HG03039 (cell line): ENCODE measurements at regions not wholly inside any gene's neighbourhood (a gene's known extent, or its start where the extent isn't known, plus 50 kb on each side); places are given as distances from the start of the nearest gene placed in this dataset.

Source experiments
- ATAC-seq: cut with Tn5 transposase; IDR thresholded peaks from one replicate; pipeline ENCODE4 v1.9.1; 2021; ENCODE audit warnings: mild to moderate bottlenecking, moderate library complexity; ENCODE audit not compliant: unreplicated experiment

DNA sequence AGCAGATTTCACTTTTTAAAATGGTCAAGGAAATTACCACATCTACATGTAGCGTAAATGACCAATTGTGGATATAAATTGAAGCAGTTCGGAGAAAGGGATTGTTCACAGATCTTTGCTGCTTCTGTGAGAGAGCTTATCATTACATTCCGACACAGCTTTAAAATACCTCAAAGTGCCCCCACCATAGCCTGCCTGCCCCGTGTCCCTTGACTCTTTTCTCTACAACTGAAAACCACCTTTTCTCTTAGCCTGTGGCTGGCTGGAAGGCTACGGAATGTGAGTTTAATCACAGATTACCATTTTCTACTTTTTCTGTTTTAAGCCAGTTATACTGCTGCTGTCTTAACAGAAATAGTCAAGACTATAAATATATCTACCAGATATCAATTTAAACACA lies 347.2 kb upstream of the MAP3K7 start:
- no peak for ATAC-seq

DNA sequence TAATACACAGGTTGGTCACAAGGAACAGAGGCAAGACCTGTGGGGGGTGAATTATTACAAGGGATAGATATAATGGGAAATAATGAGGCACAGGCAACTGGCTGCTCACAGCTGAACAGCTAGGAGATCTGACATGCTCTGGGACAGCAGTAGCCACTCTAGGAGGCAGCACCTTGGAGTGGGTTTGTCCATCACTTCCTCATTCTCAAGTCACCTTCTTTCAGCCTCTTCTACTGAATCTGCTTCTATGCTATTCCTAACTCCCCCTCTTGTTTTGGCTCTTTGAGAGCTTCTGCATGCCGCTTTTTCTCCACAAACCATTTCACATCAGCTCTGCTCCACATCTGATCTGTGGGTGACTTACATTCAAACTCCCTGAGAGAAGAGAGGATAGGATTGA lies 345.5 kb upstream of the MAP3K7 start:
- no peak for ATAC-seq

- no peak for ATAC-seq
These were observed 341.2 kb upstream of the MAP3K7 start for GRCh38 chr6:90928051-90928450.

DNA sequence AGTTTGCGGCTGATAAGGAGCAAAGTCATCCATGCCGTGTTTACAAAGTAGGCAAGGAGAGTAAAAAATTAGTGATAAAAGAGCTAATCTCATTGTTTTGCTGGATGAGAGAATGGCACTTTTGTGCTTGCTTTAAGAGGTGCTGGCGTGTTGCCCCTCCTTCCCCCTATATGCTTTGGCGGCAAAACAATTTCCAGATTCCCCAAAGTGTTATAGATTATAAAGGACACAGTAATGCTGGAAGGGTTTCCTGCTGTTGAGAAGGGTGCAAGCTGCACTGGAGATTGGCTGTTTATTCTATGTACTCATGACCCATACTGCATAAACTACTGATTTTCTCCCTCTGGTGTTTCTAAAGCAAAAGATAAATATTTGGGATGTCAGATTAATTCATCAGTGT lies 338.9 kb upstream of the MAP3K7 start:
- ATAC-seq, result no peak

- ATAC-seq, result no peak
These were observed 335.5 kb upstream of the MAP3K7 start for GRCh38 chr6:90922325-90922724.

DNA sequence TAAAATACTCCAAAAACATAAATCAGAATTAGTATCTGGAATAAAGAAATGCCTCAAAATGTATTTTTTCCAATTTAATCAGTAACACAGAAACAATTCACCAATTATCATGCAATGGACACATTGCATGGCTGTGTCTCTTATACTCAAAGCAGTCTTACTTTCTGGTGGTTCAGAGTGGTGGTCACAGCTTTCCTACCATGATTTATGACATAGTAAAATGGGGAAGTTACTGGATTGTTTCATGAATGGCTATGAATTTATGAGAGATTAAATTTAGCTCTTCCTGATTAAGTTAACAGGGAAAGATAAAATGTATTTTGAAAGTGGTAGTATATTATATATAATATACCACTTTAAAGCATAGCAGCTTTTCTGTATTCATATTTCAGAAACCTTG lies 331.5 kb upstream of the MAP3K7 start:
- ATAC-seq, result no peak

DNA sequence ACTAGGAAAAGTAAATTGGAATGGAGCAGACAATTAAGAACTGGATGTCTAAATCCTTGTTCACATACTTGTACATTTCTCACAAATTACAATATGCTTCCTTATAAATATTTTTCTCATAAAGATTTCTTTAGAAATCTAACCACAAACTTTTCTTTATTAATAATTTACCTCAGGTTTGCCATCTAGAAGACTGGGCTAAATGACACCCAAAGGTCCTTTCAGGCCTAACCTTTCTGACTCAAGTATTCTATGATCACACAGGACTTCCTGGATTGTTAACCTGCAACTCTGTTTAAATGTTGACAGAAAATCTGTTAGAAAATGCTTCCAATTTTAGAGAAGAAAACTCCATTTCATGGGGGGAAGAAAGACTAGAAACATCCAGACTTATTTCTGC lies 330.5 kb upstream of the MAP3K7 start:
- no peak for ATAC-seq

DNA sequence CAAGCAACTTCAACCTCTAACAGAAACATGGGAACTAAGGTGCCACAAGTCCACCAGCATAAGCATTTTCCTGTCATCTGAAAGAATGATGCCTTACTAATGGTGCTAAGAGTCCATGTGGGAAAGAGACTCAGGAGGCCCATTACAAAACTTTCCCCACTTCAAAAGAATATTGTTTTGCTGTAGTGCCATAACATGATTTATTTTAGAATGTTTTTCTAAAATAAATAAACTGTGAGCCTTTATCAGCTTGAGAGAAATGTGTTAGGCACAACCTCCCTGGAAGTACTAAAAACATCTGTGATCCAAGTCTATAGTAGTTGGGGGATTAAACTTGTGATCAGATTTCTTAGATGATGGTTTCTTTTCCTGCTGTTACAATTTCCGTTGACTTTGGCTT lies 330.1 kb upstream of the MAP3K7 start:
- ATAC-seq, result no peak

DNA sequence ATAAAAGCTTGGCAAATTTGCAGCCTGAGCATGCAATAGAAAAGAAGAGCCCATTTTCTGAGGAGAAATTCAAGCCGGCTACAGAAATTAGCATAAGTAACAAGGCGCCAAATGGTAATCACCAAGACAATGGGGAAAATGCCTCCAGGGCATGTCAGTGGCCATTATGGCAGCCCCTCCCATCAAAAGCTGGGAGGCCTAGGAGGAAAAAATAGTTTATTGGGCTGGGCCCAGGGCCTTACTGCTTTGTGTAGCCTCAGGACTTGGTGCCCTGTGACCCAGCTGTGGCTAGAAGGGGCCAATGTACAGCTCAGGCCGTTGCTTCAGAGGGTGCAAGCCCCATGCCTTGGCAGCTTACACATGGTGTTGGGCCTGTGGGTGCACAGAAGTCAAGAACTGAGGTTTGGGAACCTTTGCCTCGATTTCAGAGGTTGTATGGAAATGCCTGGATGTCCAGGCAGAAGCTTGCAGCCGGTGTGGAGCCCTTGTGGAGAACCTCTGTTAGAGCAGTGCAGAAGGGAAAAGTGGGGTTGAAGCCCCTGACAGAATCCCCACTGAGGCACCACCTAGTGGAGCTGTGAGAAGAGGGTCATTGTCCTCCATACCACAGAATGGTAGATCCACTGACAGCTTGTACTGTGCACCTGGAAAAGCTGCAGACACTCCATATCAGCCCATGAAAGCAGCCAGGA lies 328.5 kb upstream of the MAP3K7 start:
- no peak for ATAC-seq

- no peak for ATAC-seq
These were observed 327.4 kb upstream of the MAP3K7 start for GRCh38 chr6:90914312-90914711.

- no peak for ATAC-seq
These were observed 326.5 kb upstream of the MAP3K7 start for GRCh38 chr6:90913266-90913960.

GRCh38 chr6:90911642-90912041 lies 324.8 kb upstream of the MAP3K7 start:
- ATAC-seq, result no peak

- no peak for ATAC-seq
These were observed 324.0 kb upstream of the MAP3K7 start for GRCh38 chr6:90910893-90911292.

GRCh38 chr6:90907931-90908655 lies 321.2 kb upstream of the MAP3K7 start:
- ATAC-seq, result no peak

GRCh38 chr6:90905351-90905750 lies 318.5 kb upstream of the MAP3K7 start:
- no peak for ATAC-seq

- ATAC-seq, result no peak
These were observed 313.2 kb upstream of the MAP3K7 start for GRCh38 chr6:90900034-90900433.

DNA sequence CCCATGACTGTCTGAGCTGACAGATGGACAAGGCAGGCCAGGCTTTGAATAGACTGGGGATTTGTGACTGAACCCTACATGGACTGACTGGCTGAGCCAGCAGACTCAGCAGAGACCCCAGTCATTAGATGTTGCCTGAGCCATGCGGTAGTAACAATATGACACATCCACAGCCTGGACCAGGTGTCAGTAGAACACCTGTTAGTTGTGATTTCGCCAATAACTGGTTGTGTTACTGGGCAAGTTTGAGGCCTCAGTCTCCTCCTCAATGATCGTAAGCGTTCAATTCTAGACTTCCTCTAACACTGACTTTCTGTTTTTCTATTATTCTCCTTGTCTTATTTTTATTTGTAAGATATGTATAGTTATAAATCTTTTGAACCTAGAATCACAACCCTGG lies 311.9 kb upstream of the MAP3K7 start:
- no peak for ATAC-seq

DNA sequence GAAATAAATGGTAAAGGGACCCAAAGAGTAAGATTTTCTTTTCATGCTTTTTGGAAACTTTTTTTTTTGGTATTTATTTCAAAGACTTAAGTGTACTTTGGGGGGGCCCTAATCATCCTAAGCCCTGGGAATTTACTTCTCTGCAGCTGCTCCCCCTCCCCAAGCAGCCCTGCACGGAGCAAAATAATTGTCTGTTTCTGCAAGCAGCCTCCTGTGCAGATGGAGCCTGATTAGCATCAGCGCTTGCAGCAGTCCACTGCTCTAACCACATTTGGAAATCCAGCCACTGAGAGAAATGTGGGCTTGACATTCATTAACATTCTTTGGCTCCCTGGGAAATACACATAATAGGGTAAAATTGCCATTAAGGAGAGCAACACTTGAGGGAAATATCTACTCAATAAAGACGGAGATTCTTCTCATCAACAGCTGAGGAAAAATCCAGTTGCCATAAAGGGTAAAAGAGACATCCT lies 309.2 kb upstream of the MAP3K7 start:
- ATAC-seq, result no peak

GRCh38 chr6:90895299-90896074 lies 308.6 kb upstream of the MAP3K7 start:
- no peak for ATAC-seq

DNA sequence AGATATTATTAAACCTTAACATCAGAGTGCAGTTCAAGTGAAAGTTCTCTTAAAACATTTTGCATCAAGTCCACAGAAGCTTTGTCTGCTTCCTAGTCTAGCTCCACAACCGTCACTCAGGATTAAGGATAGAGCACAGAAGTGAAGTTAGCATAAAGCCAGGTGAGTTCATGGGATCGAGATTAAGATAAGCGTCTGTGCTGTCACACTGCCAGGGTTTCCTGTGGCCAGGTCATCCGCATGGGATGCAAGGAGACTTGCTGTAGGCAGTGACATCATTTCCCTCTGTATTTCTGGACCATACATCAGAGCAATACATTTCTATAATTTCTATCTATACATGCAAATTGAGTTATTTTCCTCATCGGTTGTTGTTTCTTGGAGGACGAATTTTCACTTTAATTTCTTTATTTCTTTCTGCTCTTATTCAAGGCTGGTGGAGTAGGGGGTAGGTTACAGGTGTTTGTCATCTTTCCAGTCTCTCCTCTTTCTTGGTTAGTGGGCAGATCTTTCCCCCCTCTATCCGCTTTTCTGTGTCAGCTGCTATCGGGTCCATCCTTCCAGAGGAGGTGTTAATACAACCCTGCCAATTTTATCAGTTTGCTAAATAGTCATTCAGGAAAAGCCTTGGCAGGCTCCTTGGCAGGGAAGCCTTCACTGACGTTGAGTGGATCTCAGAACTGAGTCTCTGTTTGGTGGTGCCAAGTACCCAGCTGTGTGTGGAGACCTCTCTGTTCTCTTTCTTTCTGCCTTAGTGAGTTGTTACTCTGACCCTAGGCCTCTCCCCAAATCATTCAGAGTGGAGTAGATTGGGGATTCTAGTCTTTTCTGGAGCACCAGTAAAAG lies 307.6 kb upstream of the MAP3K7 start:
- ATAC-seq, result no peak
